ENCODE measurements at regions not wholly inside any gene's neighbourhood (a gene's known extent, or its start where the extent isn't known, plus 50 kb on each side); places are given as distances from the start of the nearest gene placed in this dataset.

DNA sequence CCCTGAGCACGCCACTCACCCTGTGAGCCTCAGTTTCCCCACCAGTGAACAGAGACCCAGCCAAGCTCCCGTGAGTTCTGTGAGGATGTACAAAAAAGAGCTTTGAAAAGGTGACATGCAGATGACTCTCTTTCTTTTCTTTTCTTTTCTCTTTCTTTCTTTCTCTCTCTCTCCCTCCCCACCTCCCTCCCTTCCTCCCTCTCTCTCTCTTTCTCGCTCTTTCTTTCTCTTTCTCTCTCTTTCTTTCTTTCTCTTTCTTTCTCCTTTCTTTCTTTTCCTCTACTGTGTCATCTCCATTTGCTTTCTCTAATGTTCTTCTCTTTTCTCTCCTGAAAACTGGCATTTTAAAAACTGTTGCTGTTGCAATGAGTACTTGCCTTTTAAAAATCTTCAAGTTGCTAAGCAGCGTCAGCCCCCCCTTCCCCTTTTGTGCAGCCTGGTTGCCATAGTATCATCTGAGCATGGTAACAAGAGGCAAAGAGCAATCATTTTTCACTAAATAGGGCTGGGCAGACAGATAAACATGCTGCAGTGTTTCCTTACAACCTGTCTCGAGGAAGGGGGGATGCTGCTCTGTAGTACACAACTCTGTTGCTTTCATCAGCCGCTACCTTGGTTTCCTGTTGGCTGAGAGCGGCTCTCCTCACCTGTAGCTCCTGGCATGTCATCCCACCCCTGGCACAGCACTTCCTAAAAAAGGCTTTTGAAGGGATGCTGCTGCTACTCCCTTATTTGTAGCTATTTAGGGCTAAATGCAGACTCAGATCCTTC lies 108.7 kb upstream of the MBNL2 start:
- in situ Hi-C loops (cut with MboI; ENCODE audit: low pct_unique_long_range_greater_than_20kb in 2 of 9, low sequenced_read_pairs in 9 of 9, unreplicated experiment in 9 of 9) = loop anchor here in 5 of 9 experiments (25.0 kb wide), 2 partner anchors 224 to 249 kb away; no protein-coding TSS in a partner anchor
- WGBS, 10 experiments = 16 to 85% (median 50%) methylated on average over 2 to 7 of the region's 7 CpGs
- Histone ChIP-seq H3K4me3 (no peak overlapping the region), H3K27ac (no peak overlapping the region), H3K4me1 (replicated peaks in 1 of 2) (peaks cover 25 to 65% of the 10 kb centered on the region in 2 donors)
- peak in 5 of 8 experiments; percentile 49 to 77 (median 57) for ATAC-seq (replicated peaks in 6 of 8)

DNA sequence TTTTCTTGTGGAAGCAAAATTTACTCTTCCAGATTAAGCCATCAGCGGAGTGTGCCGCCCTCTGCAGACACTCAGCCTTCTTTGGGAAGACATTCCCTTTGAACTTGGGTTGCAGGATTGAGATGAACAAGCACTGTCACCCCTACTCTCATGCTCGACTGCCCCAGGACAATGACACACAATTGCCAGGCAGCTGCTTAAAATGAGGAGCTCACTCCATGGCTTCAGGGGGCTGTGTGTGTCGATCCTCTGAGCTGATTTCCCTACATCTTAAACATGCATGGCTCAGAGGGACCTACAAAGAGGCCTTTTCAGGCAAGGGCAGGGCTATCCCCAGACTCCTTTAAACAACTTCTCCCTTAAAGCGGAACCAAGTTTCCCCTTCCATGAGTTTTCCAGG lies 107.5 kb upstream of the MBNL2 start:
- peak overlapping the region in 1 of 2 donors; percentile 32 for H3K27ac ChIP-seq
- WGBS, 10 experiments = 23 to 90% (median 36%) methylated on average over 1 to 5 of the region's 5 CpGs; no CpG with 5 or more reads in 5 of the 10 experiments
- no peak overlapping the region for H3K4me3 ChIP-seq
- in situ Hi-C loops (cut with MboI; ENCODE audit: low pct_unique_long_range_greater_than_20kb in 2 of 9, low sequenced_read_pairs in 9 of 9, unreplicated experiment in 9 of 9) = loop anchor here in 5 of 9 experiments (25.0 kb wide), 2 partner anchors 223 to 248 kb away; no protein-coding TSS in a partner anchor
- H3K4me1 ChIP-seq (replicated peaks in 1 of 2) = peaks cover 25 to 59% of the 10 kb centered on the region in 2 donors
- ATAC-seq (replicated peaks in 6 of 8) = peak in 4 of 8 experiments; percentile 15 to 49 (median 36)

DNA sequence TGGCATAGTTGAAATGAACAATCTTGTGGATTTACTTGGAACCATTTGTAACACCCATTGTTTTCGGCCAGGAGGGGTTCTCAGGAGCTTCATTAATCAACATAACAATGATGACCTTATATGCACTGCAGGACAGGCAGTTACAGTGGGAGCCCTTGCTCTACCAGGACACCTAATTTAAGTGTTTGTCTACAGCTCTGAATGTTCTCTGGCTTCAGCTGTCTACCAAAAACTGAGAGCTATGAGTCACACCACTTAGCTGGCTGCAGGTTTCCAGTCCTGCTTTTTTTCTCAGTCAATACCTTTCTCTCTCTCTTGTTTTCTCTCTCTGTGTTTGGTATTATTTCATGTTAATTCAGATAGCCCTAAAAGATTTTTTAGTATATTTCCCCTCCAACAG lies 105.4 kb upstream of the MBNL2 start:
- ATAC-seq (replicated peaks in 6 of 8) = peak in 2 of 8 experiments; percentile 14 to 30
- H3K4me1 ChIP-seq (replicated peaks in 1 of 2) = peaks cover 25 to 49% of the 10 kb centered on the region in 2 donors
- H3K4me3 ChIP-seq = no peak overlapping the region
- in situ Hi-C loops (cut with MboI; ENCODE audit: low pct_unique_long_range_greater_than_20kb in 2 of 9, low sequenced_read_pairs in 9 of 9, unreplicated experiment in 9 of 9) = loop anchor here in 5 of 9 experiments (25.0 kb wide), 2 partner anchors 221 to 246 kb away; no protein-coding TSS in a partner anchor
- H3K27ac ChIP-seq = no peak overlapping the region
- WGBS, 10 experiments = 86 to 100% methylated on average over 1 of the region's 1 CpG; no CpG with 5 or more reads in 8 of the 10 experiments

DNA sequence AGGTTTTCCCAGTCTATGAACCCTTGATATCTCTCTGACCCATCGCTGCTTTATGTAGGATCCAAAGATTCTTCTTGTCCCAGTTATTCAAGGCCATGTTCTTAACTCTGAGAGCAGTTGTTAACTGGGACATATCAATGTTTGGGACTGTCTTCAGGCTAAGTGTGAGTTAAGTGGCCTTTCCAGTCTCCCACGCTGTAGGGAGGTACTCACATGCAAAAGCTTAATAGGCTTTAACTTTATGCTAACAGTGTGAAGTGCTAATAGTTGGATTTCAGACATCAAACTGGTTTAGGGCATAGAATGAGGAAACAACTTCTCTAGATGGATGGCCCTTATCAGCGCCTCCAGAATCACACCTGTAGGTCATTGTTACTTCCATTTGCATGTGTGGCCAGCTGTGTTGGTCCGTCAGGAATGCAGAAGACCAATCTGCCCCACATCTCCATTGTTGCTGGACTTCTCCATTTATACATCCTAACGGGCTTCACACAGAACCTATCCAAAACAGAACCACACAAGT lies 104.7 kb upstream of the MBNL2 start:
- Histone ChIP-seq H3K4me3 (no peak overlapping the region), H3K4me1 (replicated peaks in 1 of 2) (peaks cover 26 to 44% of the 10 kb centered on the region in 2 donors), H3K27ac (no peak overlapping the region)
- 83 to 100% (median 94%) methylated on average over 1 to 4 of the region's 5 CpGs for WGBS, 10 experiments
- no peak for ATAC-seq (replicated peaks in 6 of 8)
- in situ Hi-C loops (cut with MboI; ENCODE audit: low pct_unique_long_range_greater_than_20kb in 2 of 9, low sequenced_read_pairs in 9 of 9, unreplicated experiment in 9 of 9) = loop anchor here in 5 of 9 experiments (25.0 kb wide), 2 partner anchors 220 to 245 kb away; no protein-coding TSS in a partner anchor

DNA sequence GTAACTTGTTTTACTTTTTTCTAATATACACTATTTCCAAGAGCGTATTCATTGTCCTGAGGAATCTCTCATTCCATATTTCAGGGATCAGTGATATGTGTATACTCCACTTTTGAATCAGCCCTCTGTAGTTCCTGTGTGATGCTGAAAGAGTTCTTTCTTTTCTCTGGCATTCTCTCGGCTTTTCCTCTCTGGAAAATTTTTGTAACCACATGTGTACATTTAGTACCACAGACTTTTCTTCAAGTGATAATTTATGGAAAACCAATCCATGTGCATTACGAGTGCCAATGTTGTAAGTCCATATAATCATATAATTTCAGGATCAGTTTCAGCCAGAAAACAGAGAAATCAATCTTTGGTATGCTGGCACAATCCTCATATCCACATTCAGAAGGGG lies 102.2 kb upstream of the MBNL2 start:
- H3K4me3 ChIP-seq = no peak overlapping the region
- no peak for ATAC-seq (replicated peaks in 6 of 8)
- WGBS, 10 experiments = 29 to 95% (median 78%) methylated on average over 1 to 3 of the region's 3 CpGs
- H3K27ac ChIP-seq = no peak overlapping the region
- in situ Hi-C loops (cut with MboI; ENCODE audit: low pct_unique_long_range_greater_than_20kb in 2 of 9, low sequenced_read_pairs in 9 of 9, unreplicated experiment in 9 of 9) = loop anchor here in 6 of 9 experiments (10.0 to 25.0 kb wide), 3 partner anchors 217 to 242 kb away; no protein-coding TSS in a partner anchor
- peaks cover 18 to 31% of the 10 kb centered on the region in 2 donors for H3K4me1 ChIP-seq (replicated peaks in 1 of 2)

DNA sequence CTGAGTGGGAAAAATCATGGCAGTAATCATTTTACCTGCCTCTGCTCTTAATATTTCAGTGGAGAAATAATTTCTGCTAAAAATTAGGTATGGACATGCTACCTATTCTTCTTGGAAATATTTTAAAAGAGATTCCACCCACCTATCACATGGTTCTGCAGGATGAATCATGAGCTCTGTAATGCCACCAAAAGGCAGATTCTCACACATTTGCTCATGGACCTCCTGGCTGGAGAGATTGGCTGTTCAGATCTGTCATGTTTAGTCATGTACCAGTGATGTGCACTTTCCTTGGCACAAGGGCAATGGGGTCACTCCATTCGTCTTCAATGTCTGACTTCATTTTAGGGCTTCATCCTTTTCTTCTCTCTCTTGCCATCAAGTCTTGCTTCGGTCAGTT lies 101.8 kb upstream of the MBNL2 start:
- 0 to 100% (median 84%) methylated on average over 1 to 2 of the region's 2 CpGs; no CpG with 5 or more reads in 4 of the 10 experiments for WGBS, 10 experiments
- ATAC-seq (replicated peaks in 6 of 8) = peak in 1 of 8 experiments; percentile 8
- in situ Hi-C loops (cut with MboI; ENCODE audit: low pct_unique_long_range_greater_than_20kb in 2 of 9, low sequenced_read_pairs in 9 of 9, unreplicated experiment in 9 of 9) = loop anchor here in 6 of 9 experiments (10.0 to 25.0 kb wide), 3 partner anchors 217 to 242 kb away; no protein-coding TSS in a partner anchor

DNA sequence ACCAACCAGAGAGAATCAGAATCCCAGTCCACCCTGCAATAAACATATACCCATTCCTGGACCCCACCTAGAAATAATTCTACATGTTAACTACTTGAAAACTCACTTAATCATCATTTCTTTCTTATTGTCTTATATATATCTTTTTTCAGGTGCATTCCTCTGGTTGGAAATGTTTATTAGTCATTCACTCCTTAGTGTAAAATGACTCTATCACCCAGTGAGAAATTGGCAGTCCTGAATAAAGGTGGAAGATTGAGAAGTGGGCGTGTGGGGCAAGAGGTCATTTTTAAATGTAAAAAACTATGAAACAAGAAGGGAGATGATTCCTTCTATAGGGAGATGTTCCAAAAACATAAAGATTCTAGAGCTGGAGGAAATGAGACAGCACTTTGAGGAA lies 101.2 kb upstream of the MBNL2 start:
- in situ Hi-C loops (cut with MboI; ENCODE audit: low pct_unique_long_range_greater_than_20kb in 2 of 9, low sequenced_read_pairs in 9 of 9, unreplicated experiment in 9 of 9) = loop anchor here in 6 of 9 experiments (10.0 to 25.0 kb wide), 3 partner anchors 216 to 241 kb away; no protein-coding TSS in a partner anchor
- WGBS, 10 experiments = 14 to 100% (median 100%) methylated on average over 1 of the region's 1 CpG; no CpG with 5 or more reads in 3 of the 10 experiments
- ATAC-seq (replicated peaks in 6 of 8) = peak in 1 of 8 experiments; percentile 4
- H3K27ac ChIP-seq = no peak overlapping the region
- no peak overlapping the region for H3K4me3 ChIP-seq
- peaks cover 28 to 30% of the 10 kb centered on the region in 2 donors for H3K4me1 ChIP-seq (replicated peaks in 1 of 2)

More for the DNA sequence above, 101.8 kb upstream of the MBNL2 start:
- H3K4me3 ChIP-seq = no peak overlapping the region
- no peak overlapping the region for H3K27ac ChIP-seq
- peaks cover 22 to 31% of the 10 kb centered on the region in 2 donors for H3K4me1 ChIP-seq (replicated peaks in 1 of 2)

DNA sequence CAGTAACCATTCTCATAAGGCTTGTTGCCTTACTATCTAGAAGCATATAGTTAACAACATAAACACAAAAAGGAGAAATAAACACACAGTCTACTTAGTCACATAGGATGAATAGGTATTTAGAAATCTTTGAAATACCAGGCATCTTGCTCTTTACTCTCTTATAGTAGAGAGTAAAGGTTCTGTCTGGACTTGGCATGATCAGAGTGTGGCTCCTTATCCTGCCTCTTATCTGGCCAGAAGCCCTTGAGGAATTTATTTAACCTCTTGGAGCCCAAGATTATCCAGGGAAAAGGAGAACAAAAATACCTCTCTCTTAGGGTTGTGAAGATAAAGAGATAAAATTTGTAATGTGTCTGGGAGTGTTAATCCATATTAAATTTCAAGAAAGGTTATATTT lies 100.2 kb upstream of the MBNL2 start:
- in situ Hi-C loops (cut with MboI; ENCODE audit: low pct_unique_long_range_greater_than_20kb in 2 of 9, low sequenced_read_pairs in 9 of 9, unreplicated experiment in 9 of 9) = loop anchor here in 6 of 9 experiments (10.0 to 25.0 kb wide), 3 partner anchors 215 to 240 kb away; no protein-coding TSS in a partner anchor
- peaks cover 30 to 35% of the 10 kb centered on the region in 2 donors for H3K4me1 ChIP-seq (replicated peaks in 1 of 2)
- no peak overlapping the region for H3K4me3 ChIP-seq
- ATAC-seq (replicated peaks in 6 of 8) = no peak
- no peak overlapping the region for H3K27ac ChIP-seq

DNA sequence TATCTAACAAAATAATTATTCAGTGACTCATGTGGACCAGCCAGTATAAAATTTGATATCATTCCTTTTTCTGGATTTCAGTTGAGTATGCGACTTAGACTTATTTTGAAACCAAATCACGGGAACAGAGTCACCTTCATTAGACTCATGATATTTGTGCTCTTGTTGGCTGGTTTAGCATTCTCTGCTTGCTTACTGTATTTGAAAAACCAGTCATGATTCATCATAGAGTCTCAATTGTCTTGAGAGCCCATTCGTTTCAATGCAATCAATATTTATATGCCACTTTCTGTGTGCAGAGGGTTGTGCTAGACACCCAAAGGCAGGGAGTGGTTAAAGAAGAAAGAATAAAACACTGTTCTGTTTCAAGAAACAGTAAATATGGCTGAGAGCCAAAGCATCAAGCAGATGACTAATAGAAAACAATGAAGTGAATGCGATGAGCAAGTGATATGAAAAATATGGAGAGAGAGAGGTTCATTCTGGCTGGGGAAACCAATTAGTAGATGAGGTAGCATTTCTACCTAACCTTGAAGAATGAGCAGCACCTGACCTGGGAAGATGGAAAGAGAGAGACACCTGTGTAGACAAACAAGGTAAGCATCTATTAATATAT lies 99.6 kb upstream of the MBNL2 start:
- H3K4me3 ChIP-seq = no peak overlapping the region
- no peak overlapping the region for H3K27ac ChIP-seq
- peaks cover 30 to 33% of the 10 kb centered on the region in 2 donors for H3K4me1 ChIP-seq (replicated peaks in 1 of 2)
- 6 to 100% (median 70%) methylated on average over 1 to 4 of the region's 4 CpGs for WGBS, 10 experiments
- in situ Hi-C loops (cut with MboI; ENCODE audit: low pct_unique_long_range_greater_than_20kb in 2 of 9, low sequenced_read_pairs in 9 of 9, unreplicated experiment in 9 of 9) = loop anchor here in 6 of 9 experiments (10.0 to 25.0 kb wide), 3 partner anchors 215 to 240 kb away; no protein-coding TSS in a partner anchor
- peak in 4 of 8 experiments; percentile 7 to 24 (median 19) for ATAC-seq (replicated peaks in 6 of 8)

DNA sequence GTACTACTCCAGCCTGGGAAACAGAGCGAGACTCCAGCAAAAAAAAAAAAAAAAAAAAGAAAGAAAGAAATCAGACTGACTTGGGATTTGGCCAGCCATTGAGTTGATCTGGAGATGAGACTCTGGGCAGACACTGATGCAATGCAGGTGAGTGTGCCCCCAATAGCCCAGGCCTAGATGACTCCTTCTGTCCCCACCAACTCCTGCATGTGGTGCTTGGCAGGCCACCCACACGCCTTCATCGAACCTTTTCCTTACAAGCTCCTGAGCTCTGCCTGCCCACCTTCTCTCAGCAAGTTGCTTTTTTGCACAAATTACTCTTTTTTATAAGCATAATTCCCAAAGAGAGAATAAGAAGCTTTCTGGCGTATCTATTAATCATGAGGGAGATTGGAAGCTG lies 97.9 kb upstream of the MBNL2 start:
- H3K4me1 ChIP-seq (replicated peaks in 1 of 2) = peaks cover 30 to 33% of the 10 kb centered on the region in 2 donors
- ATAC-seq (replicated peaks in 6 of 8) = no peak
- 100% methylated on average over 1 to 3 of the region's 4 CpGs; no CpG with 5 or more reads in 6 of the 10 experiments for WGBS, 10 experiments
- no peak overlapping the region for H3K4me3 ChIP-seq
- in situ Hi-C loops (cut with MboI; ENCODE audit: low pct_unique_long_range_greater_than_20kb in 2 of 9, low sequenced_read_pairs in 9 of 9, unreplicated experiment in 9 of 9) = loop anchor here in 6 of 9 experiments (10.0 to 25.0 kb wide), 3 partner anchors 213 to 238 kb away; no protein-coding TSS in a partner anchor
- no peak overlapping the region for H3K27ac ChIP-seq

DNA sequence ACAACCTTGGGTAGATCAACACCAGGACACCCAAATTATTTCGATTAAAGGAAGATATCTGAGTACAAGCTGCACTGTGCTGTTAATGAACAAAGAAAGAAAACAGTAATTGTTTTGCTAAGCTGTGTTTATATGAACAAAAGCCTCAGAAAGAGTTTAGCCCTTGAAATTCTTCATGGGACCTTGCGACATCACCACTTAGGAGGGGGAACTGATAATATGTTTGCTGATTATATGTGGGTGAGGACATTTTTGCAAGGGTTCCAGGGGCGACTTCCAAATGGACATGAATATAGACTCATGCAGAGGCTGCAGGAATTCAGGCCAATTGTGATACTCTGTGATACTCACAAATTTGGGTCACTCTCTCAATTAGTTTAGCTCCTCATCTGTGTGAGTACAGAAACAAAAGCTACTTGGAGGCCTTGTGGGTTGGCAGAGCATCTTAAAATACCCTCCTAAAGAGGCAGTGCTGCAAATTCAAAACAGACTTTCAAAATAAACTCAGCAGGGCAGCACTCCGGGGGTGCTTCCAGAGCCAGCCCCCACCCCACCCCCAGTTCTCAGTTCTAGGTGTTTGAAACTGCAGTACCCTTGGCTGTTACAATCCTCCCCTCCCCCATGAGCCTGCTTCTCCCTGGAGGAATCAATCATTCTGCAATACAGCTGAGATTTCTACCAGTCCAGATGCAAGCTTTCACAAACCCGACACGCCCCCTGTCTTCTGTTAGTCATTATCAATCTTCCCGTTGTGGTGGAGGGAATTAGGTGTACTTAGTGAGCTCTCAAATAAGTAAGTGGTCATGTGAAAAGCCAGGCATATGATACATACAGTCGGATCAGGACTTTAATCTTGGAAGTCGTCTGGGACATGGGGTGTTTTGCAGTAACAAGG lies 97.0 kb upstream of the MBNL2 start:
- H3K27ac ChIP-seq = peak overlapping the region in 1 of 2 donors; percentile 36
- in situ Hi-C loops (cut with MboI; ENCODE audit: low pct_unique_long_range_greater_than_20kb in 2 of 9, low sequenced_read_pairs in 9 of 9, unreplicated experiment in 9 of 9) = loop anchor here in 6 of 9 experiments (10.0 to 25.0 kb wide), 3 partner anchors 212 to 237 kb away; no protein-coding TSS in a partner anchor
- H3K4me1 ChIP-seq (replicated peaks in 1 of 2) = peaks cover 33 to 35% of the 10 kb centered on the region in 2 donors
- no peak overlapping the region for H3K4me3 ChIP-seq
- WGBS, 10 experiments = 0 to 88% (median 27%) methylated on average over 1 to 7 of the region's 9 CpGs; no CpG with 5 or more reads in 1 of the 10 experiments
- peak; percentile 61 to 92 (median 88) for ATAC-seq (replicated peaks in 6 of 8)

Data from motor neuron (in vitro differentiated cells).